ENCODE measurements at regions not wholly inside any gene's neighbourhood (a gene's known extent, or its start where the extent isn't known, plus 50 kb on each side); places are given as distances from the start of the nearest gene placed in this dataset.

DNA sequence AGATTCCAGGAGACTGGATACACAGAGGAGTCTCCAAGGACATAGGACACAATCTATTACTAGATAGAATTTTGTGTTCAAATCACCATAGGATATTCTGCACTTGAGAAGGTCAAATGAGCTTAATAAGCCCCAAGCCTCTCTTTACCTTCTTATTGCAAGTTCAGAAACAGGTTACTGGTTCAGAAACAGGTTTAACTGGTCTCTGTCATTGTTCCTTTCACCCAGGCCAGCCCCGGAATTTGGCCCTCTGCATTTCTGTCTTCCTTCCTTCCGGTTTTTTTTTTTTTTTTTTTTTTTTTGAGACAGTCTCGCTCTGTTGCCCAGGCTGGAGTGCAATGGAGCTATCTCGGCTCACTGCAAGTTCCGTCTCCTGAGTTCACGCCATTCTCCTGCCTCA is 700.2 kb downstream of the EPHA4 start:
- H3K27ac ChIP-seq = no peak overlapping the region
- DNase-seq (ENCODE audit: low spot score) = no peak
- 80% methylated on average over 6 of the region's 6 CpGs for WGBS
- no peak overlapping the region for H3K4me3 ChIP-seq
- H3K36me3 ChIP-seq = no peaks in the 10 kb centered on the region
- intact Hi-C loops (cut with DNase I) = no loop called here
- no peaks in the 10 kb centered on the region for H3K4me1 ChIP-seq (replicated peaks)
- no peaks in the 10 kb centered on the region for H3K9me3 ChIP-seq
- no peaks in the 10 kb centered on the region for H3K27me3 ChIP-seq (replicated peaks; ENCODE audit: insufficient read depth)
- TF ChIP-seq POLR2A (IDR thresholded peaks at IDR 0.05) = no peak
- no peak for TF ChIP-seq POLR2AphosphoS5 (IDR thresholded peaks at IDR 0.05)
- TF ChIP-seq, protein P1, sequence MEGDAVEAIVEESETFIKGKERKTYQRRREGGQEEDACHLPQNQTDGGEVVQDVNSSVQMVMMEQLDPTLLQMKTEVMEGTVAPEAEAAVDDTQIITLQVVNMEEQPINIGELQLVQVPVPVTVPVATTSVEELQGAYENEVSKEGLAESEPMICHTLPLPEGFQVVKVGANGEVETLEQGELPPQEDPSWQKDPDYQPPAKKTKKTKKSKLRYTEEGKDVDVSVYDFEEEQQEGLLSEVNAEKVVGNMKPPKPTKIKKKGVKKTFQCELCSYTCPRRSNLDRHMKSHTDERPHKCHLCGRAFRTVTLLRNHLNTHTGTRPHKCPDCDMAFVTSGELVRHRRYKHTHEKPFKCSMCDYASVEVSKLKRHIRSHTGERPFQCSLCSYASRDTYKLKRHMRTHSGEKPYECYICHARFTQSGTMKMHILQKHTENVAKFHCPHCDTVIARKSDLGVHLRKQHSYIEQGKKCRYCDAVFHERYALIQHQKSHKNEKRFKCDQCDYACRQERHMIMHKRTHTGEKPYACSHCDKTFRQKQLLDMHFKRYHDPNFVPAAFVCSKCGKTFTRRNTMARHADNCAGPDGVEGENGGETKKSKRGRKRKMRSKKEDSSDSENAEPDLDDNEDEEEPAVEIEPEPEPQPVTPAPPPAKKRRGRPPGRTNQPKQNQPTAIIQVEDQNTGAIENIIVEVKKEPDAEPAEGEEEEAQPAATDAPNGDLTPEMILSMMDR (IDR thresholded peaks at IDR 0.05) = no peak

DNA sequence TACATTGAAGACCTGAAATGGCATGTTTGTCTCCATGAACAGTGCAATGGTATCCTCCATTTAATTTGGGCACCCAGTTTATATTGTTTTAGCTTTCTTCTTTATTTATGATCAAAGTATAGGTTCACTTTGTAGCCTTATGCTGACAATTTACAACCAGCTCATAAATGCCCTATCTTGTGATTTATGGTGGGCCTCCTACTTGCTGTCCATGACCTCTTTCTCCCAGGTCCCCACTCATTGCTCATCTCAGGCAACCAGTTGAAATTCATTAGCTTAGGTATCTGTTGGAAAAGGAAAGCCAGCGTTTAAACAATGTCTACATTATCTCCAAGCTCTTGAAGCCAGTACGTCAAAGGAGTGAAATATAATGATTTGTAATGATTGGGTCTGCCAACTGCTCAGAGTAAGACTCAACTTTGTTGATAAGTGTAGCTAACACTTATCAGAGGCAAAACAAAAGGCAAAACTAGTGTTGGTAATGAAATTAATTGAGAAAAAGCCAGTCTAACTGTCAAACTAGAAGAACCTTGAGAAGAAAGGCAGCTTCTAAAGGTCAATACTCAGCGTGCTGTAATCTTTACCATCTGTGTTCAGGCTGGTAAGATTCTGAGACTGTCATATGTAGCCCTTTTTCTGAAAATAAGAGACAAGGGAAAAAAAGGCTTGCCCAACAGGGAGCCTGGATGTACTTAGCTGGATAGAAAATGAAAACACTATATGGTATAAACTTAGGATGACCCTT is 695.9 kb downstream of the EPHA4 start:
- no peaks in the 10 kb centered on the region for H3K4me1 ChIP-seq (replicated peaks)
- TF ChIP-seq POLR2AphosphoS5 (IDR thresholded peaks at IDR 0.05) = no peak
- intact Hi-C loops (cut with DNase I) = no loop called here
- 60% methylated on average over 3 of the region's 3 CpGs for WGBS
- no peak overlapping the region for H3K4me3 ChIP-seq
- no peak overlapping the region for H3K27ac ChIP-seq
- H3K36me3 ChIP-seq = no peaks in the 10 kb centered on the region
- H3K27me3 ChIP-seq (replicated peaks; ENCODE audit: insufficient read depth) = no peaks in the 10 kb centered on the region
- H3K9me3 ChIP-seq = no peaks in the 10 kb centered on the region
- DNase-seq (ENCODE audit: low spot score) = no peak

DNA sequence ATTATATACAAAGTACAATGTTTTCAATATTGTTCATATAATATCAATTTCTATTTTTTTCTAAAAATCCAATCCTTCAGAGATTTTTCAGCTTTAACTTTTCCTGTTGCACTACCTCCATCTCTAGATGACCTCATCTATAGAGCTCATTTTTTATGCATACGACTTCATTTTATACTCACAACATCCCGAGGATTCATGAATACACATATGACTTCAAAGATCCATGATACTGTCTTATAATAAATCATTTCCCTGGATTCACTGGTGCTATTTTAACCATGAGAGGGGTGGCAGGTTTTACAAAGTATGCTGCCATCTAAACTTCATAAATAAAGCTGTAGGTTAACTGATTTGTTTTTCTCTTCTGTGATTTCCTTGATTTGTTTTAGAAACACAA is 694.6 kb downstream of the EPHA4 start:
- whole genome bisulfite sequencing = 93% methylated on average over 2 of the region's 2 CpGs
- Histone ChIP-seq H3K27ac (no peak overlapping the region), H3K4me3 (no peak overlapping the region), H3K9me3 (no peaks in the 10 kb centered on the region), H3K27me3 (replicated peaks; ENCODE audit: insufficient read depth) (no peaks in the 10 kb centered on the region), H3K4me1 (replicated peaks) (no peaks in the 10 kb centered on the region), H3K36me3 (no peaks in the 10 kb centered on the region)
- intact Hi-C loops (cut with DNase I) = no loop called here
- no peak for DNase-seq (ENCODE audit: low spot score)
- no peak for TF ChIP-seq POLR2AphosphoS5 (IDR thresholded peaks at IDR 0.05)
- TF ChIP-seq, protein P1 (IDR thresholded peaks at IDR 0.05) = no peak

DNA sequence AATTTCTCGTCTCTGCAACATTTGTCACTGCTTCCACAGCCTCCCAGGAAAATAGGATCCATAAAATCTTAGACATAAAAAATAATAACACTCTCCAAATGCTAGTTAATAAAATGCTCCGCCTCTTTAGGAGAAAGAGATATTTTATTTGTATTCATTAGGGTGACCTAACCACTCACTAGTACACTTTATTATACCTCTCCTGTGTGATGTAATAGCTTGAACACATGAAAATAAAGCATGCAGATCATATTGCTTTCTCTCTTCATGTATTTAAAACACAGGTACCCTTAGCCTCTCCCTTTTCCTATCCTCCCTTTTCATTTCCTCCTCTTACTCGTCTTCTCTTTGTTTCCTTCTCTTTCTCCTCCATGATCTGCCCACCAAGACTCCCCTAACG is 694.2 kb downstream of the EPHA4 start:
- TF ChIP-seq, protein P1 (IDR thresholded peaks at IDR 0.05) = no peak
- TF ChIP-seq POLR2AphosphoS5 (IDR thresholded peaks at IDR 0.05) (no peak), POLR2A (IDR thresholded peaks at IDR 0.05) (no peak)
- H3K4me3 ChIP-seq = no peak overlapping the region
- no peaks in the 10 kb centered on the region for H3K36me3 ChIP-seq
- 86% methylated on average over 4 of the region's 4 CpGs for WGBS
- DNase-seq (ENCODE audit: low spot score) = no peak
- intact Hi-C loops (cut with DNase I) = no loop called here
- no peaks in the 10 kb centered on the region for H3K9me3 ChIP-seq
- H3K27ac ChIP-seq = no peak overlapping the region
- H3K27me3 ChIP-seq (replicated peaks; ENCODE audit: insufficient read depth) = no peaks in the 10 kb centered on the region
- no peaks in the 10 kb centered on the region for H3K4me1 ChIP-seq (replicated peaks)

DNA sequence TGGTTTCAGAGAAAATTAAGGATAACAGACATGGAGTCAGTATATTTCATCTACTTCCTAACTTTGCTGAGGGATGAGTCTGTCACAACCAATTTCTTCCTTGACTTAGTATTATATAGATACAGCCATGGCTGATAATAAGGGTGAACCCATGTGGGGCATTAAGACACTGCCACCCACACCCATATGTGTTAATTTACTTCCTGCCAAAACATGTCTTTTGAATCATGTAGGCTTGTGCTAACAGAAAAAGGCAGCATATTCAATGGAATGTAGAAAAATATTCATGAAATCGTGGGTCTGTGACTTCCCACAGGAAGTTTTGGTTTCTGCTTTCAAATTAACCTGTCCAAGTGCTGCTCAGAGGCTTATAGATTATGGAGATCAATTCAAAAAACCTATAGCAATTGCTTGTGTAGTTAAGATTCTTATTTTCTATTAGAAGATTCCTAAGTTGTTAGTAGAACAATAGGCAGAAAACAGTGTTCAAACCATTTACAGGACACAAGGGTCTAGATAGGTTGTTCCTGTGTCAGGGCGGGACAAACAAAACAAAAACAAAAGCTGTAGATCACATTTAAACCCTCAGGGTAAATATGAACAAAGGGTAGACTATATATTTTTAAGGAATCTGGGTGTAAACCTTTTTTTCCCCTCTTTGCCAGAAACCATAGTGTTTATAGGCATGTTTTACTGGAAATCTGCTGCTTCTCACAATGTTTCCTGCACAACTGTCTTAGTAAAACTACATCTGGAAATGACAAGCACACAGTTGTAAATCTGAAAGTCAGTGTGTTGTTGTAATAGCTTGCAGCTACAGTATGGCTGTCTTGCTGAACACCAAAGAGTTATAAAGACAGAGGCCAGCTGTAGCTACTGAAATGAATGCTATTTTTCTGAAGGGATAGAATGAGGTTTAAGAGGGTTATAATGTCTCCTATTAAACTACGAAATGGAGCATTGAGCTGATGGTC is 691.2 kb downstream of the EPHA4 start:
- Histone ChIP-seq H3K27ac (no peak overlapping the region), H3K9me3 (no peaks in the 10 kb centered on the region), H3K4me3 (no peak overlapping the region), H3K27me3 (replicated peaks; ENCODE audit: insufficient read depth) (no peaks in the 10 kb centered on the region), H3K36me3 (no peaks in the 10 kb centered on the region), H3K4me1 (replicated peaks) (no peaks in the 10 kb centered on the region)
- 62% methylated on average over 3 of the region's 3 CpGs for WGBS
- DNase-seq (ENCODE audit: low spot score) = no peak
- no peak for TF ChIP-seq POLR2A (IDR thresholded peaks at IDR 0.05)
- TF ChIP-seq POLR2AphosphoS5 (IDR thresholded peaks at IDR 0.05) = no peak
- TF ChIP-seq, protein P1 (IDR thresholded peaks at IDR 0.05) = no peak
- intact Hi-C loops (cut with DNase I) = no loop called here
